ENCODE measurements at regions not wholly inside any gene's neighbourhood (a gene's known extent, or its start where the extent isn't known, plus 50 kb on each side); places are given as distances from the start of the nearest gene placed in this dataset.
"Not testable (repeated sequence)": the region's sequence is repeated elsewhere in the genome, so short reads cannot be mapped to it uniquely, and the experiment has no call there.

GRCh38 chr2:35820391-35820790, 535.2 kb upstream of the CRIM1 start:
- no peak for DNase-seq (ENCODE audit: low spot score)

DNA sequence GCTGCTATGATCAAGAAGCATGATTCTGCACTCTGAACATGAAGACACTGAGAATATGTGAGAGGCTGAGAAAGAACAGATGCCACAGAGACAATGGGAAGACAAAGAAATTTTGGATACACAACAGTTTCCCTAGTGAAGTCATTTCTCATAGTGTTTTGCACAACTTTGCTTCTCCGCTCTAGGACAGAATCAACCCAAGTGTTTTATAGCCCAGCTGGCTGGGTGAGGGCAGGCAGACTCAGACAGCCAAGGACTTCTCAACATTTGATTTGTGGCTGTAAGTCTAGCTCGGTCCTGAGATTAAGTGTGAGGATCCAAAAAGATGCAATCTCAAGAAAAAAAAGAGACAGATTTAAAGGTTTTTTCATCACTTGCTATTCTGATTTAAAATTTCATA, 536.5 kb upstream of the CRIM1 start:
- no peak for DNase-seq (ENCODE audit: low spot score)

DNA sequence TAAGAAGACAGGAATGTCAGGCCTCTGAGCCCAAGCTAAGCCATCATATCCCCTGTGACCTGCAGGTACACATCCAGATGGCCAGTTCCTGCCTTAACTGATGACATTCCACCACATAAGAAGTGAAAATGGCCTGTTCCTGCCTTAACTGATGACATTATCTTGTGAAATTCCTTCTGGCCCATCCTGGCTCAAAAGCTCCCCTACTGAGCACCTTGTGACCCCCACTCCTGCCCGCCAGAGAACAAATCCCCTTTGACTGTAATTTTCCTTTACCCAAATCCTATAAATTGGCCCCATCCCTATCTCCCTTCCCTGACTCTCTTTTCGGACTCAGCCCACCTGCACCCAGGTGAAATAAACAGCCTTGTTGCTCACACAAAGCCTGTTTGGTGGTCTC, 537.2 kb upstream of the CRIM1 start:
- not testable (repeated sequence) for DNase-seq (ENCODE audit: low spot score)

DNA sequence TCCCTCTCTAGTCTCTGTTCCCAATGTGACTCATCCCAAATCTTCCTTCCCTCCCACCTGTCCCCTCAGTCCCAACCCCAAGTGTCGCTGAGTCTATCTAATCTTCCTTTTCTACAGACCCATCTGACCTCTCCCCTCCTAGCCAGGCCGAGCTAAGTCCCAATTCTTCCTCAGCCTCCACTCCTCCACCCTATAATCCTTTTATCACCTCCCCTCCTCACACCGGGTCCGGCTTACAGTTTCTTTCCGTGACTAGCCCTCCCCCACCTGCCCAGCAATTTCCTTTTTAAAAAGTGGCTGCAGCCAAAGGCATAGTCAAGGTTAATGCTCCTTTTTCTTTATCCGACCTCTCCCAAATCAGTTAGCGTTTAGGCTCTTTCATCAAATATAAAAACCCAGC, 541.0 kb upstream of the CRIM1 start:
- not testable (repeated sequence) for DNase-seq (ENCODE audit: low spot score)

GRCh38 chr2:35803126-35803525, 552.5 kb upstream of the CRIM1 start:
- DNase-seq (ENCODE audit: low spot score) = no peak

DNA sequence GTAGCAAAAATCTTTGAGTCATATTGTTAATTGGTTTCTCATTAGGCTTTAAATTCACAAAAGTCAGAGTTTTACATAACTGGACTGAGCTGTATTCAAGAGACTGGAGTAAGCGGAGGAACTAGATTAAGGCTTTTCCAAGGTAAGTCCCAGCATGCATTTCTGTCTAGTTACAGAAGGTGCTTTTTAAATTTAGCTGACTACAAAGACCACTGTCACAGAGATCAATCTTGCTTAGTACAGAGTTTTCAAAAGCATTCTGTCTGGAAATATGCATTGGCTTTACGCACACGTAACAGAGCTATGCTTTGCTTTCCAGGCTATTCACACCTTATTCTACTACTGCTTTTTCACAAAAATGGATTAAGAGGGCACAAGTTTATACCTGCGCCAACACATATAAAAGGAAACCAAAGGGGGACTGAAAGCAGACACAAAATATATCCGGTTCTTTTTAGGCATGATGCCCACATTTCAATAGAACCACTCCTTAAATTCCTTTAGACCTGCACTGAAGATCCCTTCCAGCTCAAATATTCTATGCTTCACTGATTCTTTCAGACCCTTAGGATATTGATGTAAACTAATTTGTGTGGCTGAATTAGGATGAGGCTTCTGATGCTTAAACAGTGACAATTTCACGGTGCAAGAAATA, 560.7 kb upstream of the CRIM1 start:
- DNase-seq (ENCODE audit: low spot score) = no peak

- DNase-seq (ENCODE audit: low spot score) = no peak
Measured at GRCh38 chr2:35790292-35790691, 565.3 kb upstream of the CRIM1 start.

GRCh38 chr2:35788543-35788942, 567.0 kb upstream of the CRIM1 start:
- DNase-seq (ENCODE audit: low spot score) = no peak

DNA sequence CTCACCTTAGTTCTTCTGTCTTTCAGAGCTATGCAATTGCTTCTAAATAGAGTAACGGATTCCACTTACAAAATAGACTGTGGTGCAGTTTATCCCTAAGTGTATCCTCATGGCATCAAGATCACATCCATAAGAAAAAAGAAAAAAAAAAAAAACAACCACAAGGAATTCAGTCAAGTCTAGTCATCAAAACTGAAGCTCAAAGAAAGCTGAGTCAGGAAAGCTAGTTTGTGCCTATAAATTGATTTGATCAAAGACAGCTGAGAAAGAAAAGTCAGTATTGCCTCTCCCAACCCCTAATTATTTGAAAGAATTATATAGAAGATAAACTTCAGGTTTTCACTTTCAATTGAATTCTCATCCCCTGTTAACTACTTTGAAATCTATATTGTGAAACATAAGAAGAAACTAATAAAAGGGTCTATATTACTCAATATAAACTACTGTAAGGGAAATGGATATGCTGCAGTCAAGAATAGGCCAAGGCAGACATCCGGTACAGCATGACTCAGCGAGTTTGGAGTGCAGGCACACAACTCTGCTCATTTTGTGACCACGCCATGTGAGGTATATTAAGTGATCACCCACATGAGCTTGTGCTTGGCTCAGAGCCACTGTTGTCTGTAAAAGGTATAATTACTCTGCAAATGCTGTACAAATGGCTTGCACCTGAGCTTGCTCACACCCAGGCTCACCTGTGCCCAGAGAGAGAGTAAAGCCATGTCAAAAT, 568.1 kb upstream of the CRIM1 start:
- no peak for DNase-seq (ENCODE audit: low spot score)

GRCh38 chr2:35785564-35785963, 570.0 kb upstream of the CRIM1 start:
- DNase-seq (ENCODE audit: low spot score) = no peak

GRCh38 chr2:35784777-35785176, 570.8 kb upstream of the CRIM1 start:
- DNase-seq (ENCODE audit: low spot score) = no peak

GRCh38 chr2:35783723-35784122, 571.9 kb upstream of the CRIM1 start:
- no peak for DNase-seq (ENCODE audit: low spot score)

GRCh38 chr2:35741556-35741955, 614.0 kb upstream of the CRIM1 start:
- DNase-seq (ENCODE audit: low spot score) = no peak

DNA sequence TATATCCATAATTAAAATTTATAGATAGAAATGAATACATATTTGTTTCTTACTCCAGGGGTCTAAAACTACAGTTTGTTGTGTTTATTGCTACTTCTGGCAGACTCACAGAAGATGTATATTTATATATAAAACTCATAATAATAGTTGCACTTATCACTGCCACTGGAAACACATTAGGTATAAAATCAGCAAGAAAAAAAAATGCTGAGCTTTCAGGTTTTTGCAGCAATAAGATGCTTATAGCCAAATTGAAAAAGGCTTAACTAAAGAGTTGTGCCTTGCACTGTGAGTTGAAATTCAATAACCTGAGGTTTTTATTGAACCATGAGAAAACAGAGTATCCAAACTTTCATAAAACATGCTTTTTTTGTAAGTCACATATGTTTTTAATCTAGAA, 623.9 kb upstream of the CRIM1 start:
- DNase-seq (ENCODE audit: low spot score) = no peak

DNA sequence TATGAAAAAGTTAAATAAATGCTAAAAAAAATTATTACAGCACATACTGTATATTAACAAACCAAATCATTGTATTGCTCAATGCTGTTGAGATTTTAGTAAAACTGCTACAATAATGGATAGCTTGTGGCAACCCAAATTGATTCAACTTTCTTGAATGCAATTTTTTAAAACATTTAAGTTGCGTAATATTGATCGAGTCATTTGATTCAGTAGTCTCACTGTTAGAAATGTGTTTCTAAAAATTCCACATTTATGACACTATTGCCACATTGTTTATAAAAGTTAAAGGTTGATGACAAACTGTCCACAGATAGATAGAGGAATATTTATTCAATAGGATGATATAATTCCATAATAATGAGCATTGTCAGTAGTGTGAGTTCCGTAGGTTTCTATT, 640.7 kb upstream of the CRIM1 start:
- no peak for DNase-seq (ENCODE audit: low spot score)

GRCh38 chr2:35708411-35708923, 647.1 kb upstream of the CRIM1 start:
- DNase-seq (ENCODE audit: low spot score) = no peak

DNA sequence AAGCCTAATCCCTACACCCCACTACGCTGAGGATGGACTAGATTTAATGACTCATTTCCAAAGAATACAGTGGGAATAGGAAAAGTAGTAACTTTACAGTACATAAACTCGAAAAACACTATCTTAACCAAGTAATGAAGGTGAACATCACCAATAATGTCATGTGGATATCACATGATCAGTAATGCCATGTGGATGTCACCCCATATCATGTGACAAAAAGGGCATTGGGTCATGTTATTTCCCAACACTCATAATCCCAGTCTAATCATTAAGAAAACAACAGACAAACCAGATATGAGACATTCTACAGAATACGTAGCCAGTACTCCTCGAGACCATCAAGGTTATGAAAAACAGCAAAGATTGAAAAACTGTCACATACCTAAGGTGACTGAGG, 667.3 kb upstream of the CRIM1 start:
- no peak for DNase-seq (ENCODE audit: low spot score)

DNA sequence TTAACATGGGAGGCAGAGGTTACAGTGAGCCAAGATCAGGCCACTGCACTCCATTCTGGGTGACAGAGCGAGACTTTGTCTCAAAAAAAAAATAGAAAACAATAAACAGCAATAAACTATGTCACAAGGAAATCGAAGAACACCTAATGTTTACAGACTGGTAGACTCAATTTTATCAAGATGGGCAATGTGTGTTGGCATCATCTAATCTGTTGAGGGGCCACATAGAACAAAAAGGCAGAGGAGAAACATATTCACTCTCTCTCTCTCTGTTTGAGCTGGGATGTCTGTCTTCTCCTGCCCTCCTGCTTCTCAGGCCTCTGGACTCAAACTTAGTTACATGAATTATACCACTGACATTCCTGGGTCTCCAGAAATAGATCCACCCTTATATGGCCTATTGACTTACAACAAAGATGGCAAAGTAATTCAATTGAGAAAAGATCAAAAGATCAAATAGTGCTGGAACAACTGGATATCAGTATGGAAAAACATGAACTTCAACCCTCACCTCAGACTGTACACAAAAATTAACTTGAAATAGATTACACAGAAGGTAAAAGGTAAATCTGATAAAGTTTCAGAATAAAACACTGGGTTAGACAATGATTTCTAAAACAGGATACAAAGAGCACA, 703.8 kb upstream of the CRIM1 start:
- no peak for DNase-seq (ENCODE audit: low spot score)

GRCh38 chr2:35614640-35615039, 740.9 kb upstream of the CRIM1 start:
- no peak for DNase-seq (ENCODE audit: low spot score)

DNA sequence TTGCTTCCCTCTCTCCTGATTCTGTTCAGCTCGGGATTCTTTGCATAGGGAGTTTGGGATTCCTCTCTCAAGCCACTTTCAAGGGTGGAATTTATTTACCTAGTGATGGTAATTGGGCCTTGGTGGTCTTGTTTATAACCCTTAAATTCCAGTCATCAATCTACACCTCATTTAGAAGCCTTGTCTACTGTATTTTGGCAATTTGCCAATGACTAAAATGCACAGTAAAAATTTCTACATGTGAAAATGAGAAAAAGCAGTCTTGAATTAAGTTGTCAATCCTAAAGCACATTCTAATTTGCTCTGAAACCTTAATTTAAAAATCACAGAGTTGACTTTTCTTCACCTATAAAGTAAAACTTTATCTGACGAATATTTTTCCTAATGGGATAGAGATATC, 749.2 kb upstream of the CRIM1 start:
- DNase-seq (ENCODE audit: low spot score) = no peak

DNA sequence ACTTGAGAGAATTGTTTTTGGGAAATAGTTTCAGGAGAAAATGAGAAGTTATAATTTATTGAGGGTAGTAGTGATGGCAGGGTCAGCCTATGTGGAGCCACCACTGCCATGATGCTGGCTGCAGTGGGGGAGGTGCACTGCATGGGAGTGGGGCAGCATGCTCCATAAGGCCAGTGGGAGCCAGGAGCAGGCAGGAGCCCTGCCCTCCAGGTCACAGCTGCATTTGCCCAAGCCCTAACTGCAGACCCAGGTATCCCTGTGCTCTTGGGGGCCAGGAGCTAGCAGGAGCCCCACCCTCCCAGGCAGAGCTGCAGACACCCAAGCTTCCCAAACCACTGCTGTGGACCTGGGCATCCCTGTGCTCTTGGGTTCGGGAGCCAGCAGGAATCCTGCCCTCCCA, 757.3 kb upstream of the CRIM1 start:
- no peak for DNase-seq (ENCODE audit: low spot score)

- no peak for DNase-seq (ENCODE audit: low spot score)
Measured at GRCh38 chr2:35591886-35592285, 763.7 kb upstream of the CRIM1 start.

DNA sequence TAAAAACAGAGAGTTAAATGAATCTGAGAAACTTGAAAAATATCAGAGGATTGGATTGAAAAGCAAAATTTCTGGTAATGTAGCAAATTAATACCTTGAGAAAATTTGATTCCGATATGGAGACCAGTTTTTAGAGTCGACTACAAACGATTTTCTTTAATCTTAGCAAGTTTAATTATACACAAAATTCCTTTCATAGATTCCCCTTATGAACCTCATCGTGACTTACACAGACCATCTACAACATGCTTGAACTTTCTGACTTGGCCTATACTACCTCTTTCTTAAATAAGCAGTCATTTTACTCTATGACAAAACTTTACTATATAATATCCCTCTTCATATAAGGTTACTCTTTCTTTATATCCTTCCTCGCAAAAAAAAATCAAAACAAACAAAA, 769.6 kb upstream of the CRIM1 start:
- DNase-seq (ENCODE audit: low spot score) = no peak

All from mesenteric fat pad (tissue), 1 donor.